OCI-LY1 (cell line): ENCODE measurements at regions not wholly inside any gene's neighbourhood (a gene's known extent, or its start where the extent isn't known, plus 50 kb on each side); places are given as distances from the start of the nearest gene placed in this dataset.

ENCODE experiments used
- CTCF ChIP-seq: fragments of 200-600 bp; sonication (generic), shearing (Covaris generic); IDR thresholded peaks from 2 replicates; pipeline ENCODE4 v1.5.1; 2017; ENCODE audit warnings: mild to moderate bottlenecking, antibody characterized with exemption, low read length, moderate library complexity, mixed read lengths
- EZH2 ChIP-seq: fragments of 200-600 bp; sonication (generic), shearing (Covaris generic); IDR thresholded peaks from 2 replicates; pipeline ENCODE4 v1.8.0; 2017; ENCODE audit warnings: borderline replicate concordance, mixed run types, mild to moderate bottlenecking, antibody characterized with exemption, low read length, moderate library complexity, mixed read lengths

GRCh38 chr9:17013010-17013409 is 121.8 kb upstream of the CNTLN start:
- no peak for TF ChIP-seq CTCF
- TF ChIP-seq EZH2 = no peak
